ENCODE measurements at regions not wholly inside any gene's neighbourhood (a gene's known extent, or its start where the extent isn't known, plus 50 kb on each side); places are given as distances from the start of the nearest gene placed in this dataset.

DNA sequence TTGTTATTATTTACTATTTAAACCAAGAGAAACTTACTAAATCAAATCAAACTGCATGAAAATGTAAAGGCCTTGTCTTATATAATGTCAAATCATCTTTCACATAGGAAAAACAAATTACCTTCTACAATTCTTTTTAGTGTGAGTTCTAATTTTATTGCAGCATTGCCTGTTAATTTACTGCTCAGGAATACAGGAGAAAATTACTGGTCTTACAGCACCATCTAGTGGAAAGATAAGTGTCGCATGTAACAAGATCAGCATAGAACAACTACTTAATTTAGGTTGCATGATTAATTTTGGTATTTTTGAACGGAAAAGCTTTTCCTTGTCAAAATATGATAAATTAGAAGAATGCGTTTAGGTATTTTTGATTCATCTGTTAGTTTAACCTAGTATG is 502.7 kb downstream of the UQCRFS1 start:
- Mint-ChIP-seq H3K36me3 (ENCODE audit: low read depth) (no peaks in the 10 kb centered on the region), H3K4me1 (no peaks in the 10 kb centered on the region), H3K27ac (no peak overlapping the region), H3K27me3 (no peaks in the 10 kb centered on the region), H3K4me3 (no peak overlapping the region), H3K9me3 (no peaks in the 10 kb centered on the region)
- intact Hi-C loops (cut with micrococcal nuclease): loop anchor here (1.0 to 5.0 kb wide), 3 partner anchors 244 to 473 kb away; no protein-coding TSS in a partner anchor
- ChIA-PET CTCF (interaction anchor here (1.5 kb wide), 1 partner anchor 9 kb away, joined by 5 read pairs; no protein-coding TSS in a partner anchor), POLR2A (no interaction called here)
- DNase-seq: no peak
- no peak for ATAC-seq (ENCODE audit: low read depth)
- no peak for TF ChIP-seq CTCF (IDR thresholded peaks at IDR 0.05)

DNA sequence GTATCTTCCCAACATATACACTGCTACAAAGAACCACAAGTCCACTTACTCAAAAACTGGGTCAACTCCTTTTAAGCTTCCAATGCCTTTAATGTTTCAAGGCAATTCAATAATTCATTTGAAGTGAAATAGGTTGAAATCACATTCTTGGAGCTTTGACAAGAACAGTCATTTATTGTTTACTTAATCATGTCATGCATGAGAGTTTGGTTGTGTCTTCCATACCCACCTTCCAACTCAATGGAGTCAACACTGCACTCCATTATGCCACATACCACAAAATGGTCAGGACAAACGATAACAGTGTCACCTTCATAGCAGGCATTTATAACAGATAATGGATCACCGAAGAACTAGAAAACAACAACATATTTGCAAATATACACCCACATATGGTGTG is 506.3 kb downstream of the UQCRFS1 start:
- TF ChIP-seq CTCF (IDR thresholded peaks at IDR 0.05): no peak
- no peaks in the 10 kb centered on the region for H3K4me1 Mint-ChIP-seq
- CTCF ChIA-PET: no interaction called here
- peaks cover 2% of the 10 kb centered on the region for H3K9me3 Mint-ChIP-seq
- no peak overlapping the region for H3K27ac Mint-ChIP-seq
- no peak overlapping the region for H3K4me3 Mint-ChIP-seq
- DNase-seq (no peak), ATAC-seq (ENCODE audit: low read depth) (no peak)
- no peaks in the 10 kb centered on the region for H3K36me3 Mint-ChIP-seq (ENCODE audit: low read depth)
- POLR2A ChIA-PET: no interaction called here
- intact Hi-C loops (cut with micrococcal nuclease): no loop called here
- no peaks in the 10 kb centered on the region for H3K27me3 Mint-ChIP-seq

- no peak overlapping the region for H3K27ac Mint-ChIP-seq
- CTCF ChIA-PET: no interaction called here
- H3K4me3 Mint-ChIP-seq: no peak overlapping the region
- no peak for TF ChIP-seq CTCF (IDR thresholded peaks at IDR 0.05)
- DNase-seq (no peak), ATAC-seq (ENCODE audit: low read depth) (no peak)
- POLR2A ChIA-PET: no interaction called here
- H3K4me1 Mint-ChIP-seq: no peaks in the 10 kb centered on the region
- peaks cover 2% of the 10 kb centered on the region for H3K9me3 Mint-ChIP-seq
- intact Hi-C loops (cut with micrococcal nuclease): no loop called here
- H3K36me3 Mint-ChIP-seq (ENCODE audit: low read depth): no peaks in the 10 kb centered on the region
- H3K27me3 Mint-ChIP-seq: no peaks in the 10 kb centered on the region
Observed at GRCh38 chr19:28705008-28705407, 507.9 kb downstream of the UQCRFS1 start.

DNA sequence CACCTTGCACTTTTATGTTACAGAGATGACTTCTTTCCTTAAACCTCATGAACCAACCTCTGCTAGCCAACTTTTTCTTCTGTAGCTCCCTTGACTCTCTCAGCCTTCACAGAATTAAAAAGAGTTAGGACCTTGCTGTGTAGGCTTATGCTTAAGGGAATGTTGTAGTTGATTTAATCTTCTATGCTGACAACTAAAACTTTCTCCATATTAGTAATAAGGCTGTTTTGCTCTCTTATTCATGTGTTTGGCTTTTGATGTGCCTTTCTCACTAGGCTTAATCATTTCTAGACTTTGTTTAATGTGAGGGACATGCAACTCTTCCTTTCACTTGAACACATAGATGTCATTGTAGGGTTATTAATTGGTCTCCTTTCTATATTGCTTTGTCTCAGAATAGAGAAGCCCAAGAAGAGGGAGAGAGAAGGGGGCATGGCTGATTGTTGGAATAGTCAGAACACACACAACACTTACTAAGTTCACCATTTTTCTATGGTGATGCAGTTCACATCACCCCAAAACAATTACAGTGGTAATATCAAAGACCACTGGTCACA is 509.5 kb downstream of the UQCRFS1 start:
- POLR2A ChIA-PET: no interaction called here
- no peak for TF ChIP-seq CTCF (IDR thresholded peaks at IDR 0.05)
- Mint-ChIP-seq H3K36me3 (ENCODE audit: low read depth) (no peaks in the 10 kb centered on the region), H3K4me1 (no peaks in the 10 kb centered on the region), H3K4me3 (no peak overlapping the region), H3K9me3 (peaks cover 2% of the 10 kb centered on the region), H3K27ac (no peak overlapping the region), H3K27me3 (no peaks in the 10 kb centered on the region)
- ATAC-seq (ENCODE audit: low read depth): no peak
- CTCF ChIA-PET: no interaction called here
- no peak for DNase-seq
- intact Hi-C loops (cut with micrococcal nuclease): no loop called here

- DNase-seq: no peak
- H3K27ac Mint-ChIP-seq: no peak overlapping the region
- ChIA-PET CTCF (interaction anchor here (1.3 kb wide), 1 partner anchor 10 kb away, joined by 5 read pairs; no protein-coding TSS in a partner anchor), POLR2A (no interaction called here)
- no peak for TF ChIP-seq CTCF (IDR thresholded peaks at IDR 0.05)
- H3K27me3 Mint-ChIP-seq: no peaks in the 10 kb centered on the region
- ATAC-seq (ENCODE audit: low read depth): no peak
- no peaks in the 10 kb centered on the region for H3K36me3 Mint-ChIP-seq (ENCODE audit: low read depth)
- intact Hi-C loops (cut with micrococcal nuclease): no loop called here
- peaks cover 4% of the 10 kb centered on the region for H3K9me3 Mint-ChIP-seq
- H3K4me3 Mint-ChIP-seq: no peak overlapping the region
- no peaks in the 10 kb centered on the region for H3K4me1 Mint-ChIP-seq
Observed at GRCh38 chr19:28701491-28701890, 511.5 kb downstream of the UQCRFS1 start.
